GM12878 (cell line): ENCODE measurements at regions not wholly inside any gene's neighbourhood (a gene's known extent, or its start where the extent isn't known, plus 50 kb on each side); places are given as distances from the start of the nearest gene placed in this dataset.

Experiments
- MYB ChIP-seq: fragments of 150-350 bp; IDR thresholded peaks from 2 replicates; pipeline ENCODE4 v1.6.1; 2014; ENCODE audit warnings: mild to moderate bottlenecking, low read depth, low read length, borderline replicate concordance
- POU2F2 ChIP-seq: IDR thresholded peaks from 3 replicates; pipeline ENCODE4 v1.6.1; 2011; ENCODE audit warnings: low read depth, mild to moderate bottlenecking, low read length, borderline replicate concordance
- PRDM15 ChIP-seq: fragments of 450-650 bp; formaldehyde crosslinking; IDR thresholded peaks from 2 replicates; pipeline ENCODE4 v1.4.0; 2020; ENCODE audit warnings: mild to moderate bottlenecking, moderate library complexity
- SPI1 ChIP-seq: IDR thresholded peaks from 2 replicates; pipeline ENCODE4 v1.6.1; 2011; ENCODE audit warnings: low read depth, mild to moderate bottlenecking, low read length, moderate library complexity, borderline replicate concordance; ENCODE audit not compliant: insufficient read depth
- TCF7 ChIP-seq: IDR thresholded peaks from 2 replicates; pipeline ENCODE4 v1.6.1; 2014; ENCODE audit warnings: antibody characterized with exemption, borderline replicate concordance
- ZNF687 ChIP-seq: fragments of 450-650 bp; IDR thresholded peaks from 2 replicates; pipeline ENCODE4 v1.6.1; 2017; ENCODE audit warnings: mild to moderate bottlenecking, moderate library complexity

- TF ChIP-seq SPI1 (no peak), POU2F2 (no peak), MYB (no peak), PRDM15 (CRISPR knock-in tag) (no peak), ZNF687 (no peak), TCF7 (no peak)
- TF ChIP-seq, all 136 proteins: peak for 0
Measured at GRCh38 chr2:220684099-220684498, 888.0 kb downstream of the EPHA4 start (continued).
